Spinal cord (tissue), 9 donors: ENCODE measurements at regions not wholly inside any gene's neighbourhood (a gene's known extent, or its start where the extent isn't known, plus 50 kb on each side); places are given as distances from the start of the nearest gene placed in this dataset.
"Not testable (repeated sequence)": the region's sequence is repeated elsewhere in the genome, so short reads cannot be mapped to it uniquely, and the experiment has no call there.

Source experiments
- DNase-seq, 6 donors: peaks; one replicate each; pipeline versions ENCODE4 v3.0.0 to v3.0.0-alpha.2; 2013 to 2015; ENCODE audit warnings: low spot score in 6 of 6, low read depth in 4 of 6
- H3K27ac ChIP-seq: one replicate; pipeline ENCODE4 v1.5.1; 2013; ENCODE audit warnings: low read depth, low read length, control low read depth
- H3K27me3 ChIP-seq: one replicate; pipeline ENCODE4 v1.6.1; 2013; ENCODE audit warnings: low read length; ENCODE audit not compliant: control insufficient read depth, insufficient read depth
- H3K36me3 ChIP-seq: one replicate; pipeline ENCODE4 v1.6.1; 2013; ENCODE audit warnings: low read length; ENCODE audit not compliant: control insufficient read depth, insufficient read depth
- H3K4me1 ChIP-seq: one replicate; pipeline ENCODE4 v1.6.1; 2013; ENCODE audit warnings: low read length; ENCODE audit not compliant: control insufficient read depth, insufficient read depth
- H3K4me3 ChIP-seq: one replicate; pipeline ENCODE4 v1.5.1; 2013; ENCODE audit warnings: low read depth, low read length, control low read depth
- H3K9me3 ChIP-seq: one replicate; pipeline ENCODE4 v1.6.1; 2013; ENCODE audit warnings: low read length; ENCODE audit not compliant: control insufficient read depth, insufficient read depth
- WGBS: methylation state at CpG from one replicate; pipeline ENCODE4 v1.1.5; 2013; ENCODE audit warnings: missing lambda C conversion rate; ENCODE audit not compliant: insufficient coverage; 5-methylcytosine and 5-hydroxymethylcytosine counted together
- donor health status: healthy.

- H3K4me1 ChIP-seq = peaks cover 6% of the 10 kb centered on the region
- H3K36me3 ChIP-seq = no peaks in the 10 kb centered on the region
- DNase-seq = no peak
- no peak overlapping the region for H3K4me3 ChIP-seq
- no peak overlapping the region for H3K27ac ChIP-seq
- H3K9me3 ChIP-seq = no peaks in the 10 kb centered on the region
- whole genome bisulfite sequencing = 93% methylated on average over 2 of the region's 3 CpGs
- no peaks in the 10 kb centered on the region for H3K27me3 ChIP-seq
Measured at GRCh38 chr1:230573658-230574057, 68.6 kb upstream of the COG2 start.

GRCh38 chr1:230572121-230573105 lies 69.9 kb upstream of the COG2 start:
- Histone ChIP-seq H3K36me3 (no peaks in the 10 kb centered on the region), H3K4me1 (peaks cover 10% of the 10 kb centered on the region), H3K27ac (no peak overlapping the region), H3K9me3 (no peaks in the 10 kb centered on the region), H3K4me3 (no peak overlapping the region), H3K27me3 (no peaks in the 10 kb centered on the region)
- DNase-seq = peak in 1 of 6 donors; percentile 52
- 37% methylated on average over 5 of the region's 7 CpGs for WGBS

GRCh38 chr1:230570724-230571360 lies 71.4 kb upstream of the COG2 start:
- Histone ChIP-seq H3K9me3 (no peaks in the 10 kb centered on the region), H3K36me3 (no peaks in the 10 kb centered on the region), H3K27me3 (no peaks in the 10 kb centered on the region), H3K4me1 (peaks cover 10% of the 10 kb centered on the region), H3K27ac (no peak overlapping the region), H3K4me3 (no peak overlapping the region)
- WGBS = 55% methylated on average over 3 of the region's 4 CpGs
- DNase-seq = no peak

GRCh38 chr1:230569201-230569600 lies 73.1 kb upstream of the COG2 start:
- H3K27ac ChIP-seq = no peak overlapping the region
- no peak for DNase-seq
- peaks cover 10% of the 10 kb centered on the region for H3K4me1 ChIP-seq
- H3K4me3 ChIP-seq = no peak overlapping the region
- no peaks in the 10 kb centered on the region for H3K36me3 ChIP-seq
- H3K27me3 ChIP-seq = no peaks in the 10 kb centered on the region
- H3K9me3 ChIP-seq = no peaks in the 10 kb centered on the region
- WGBS = 98% methylated on average over 9 of the region's 9 CpGs

GRCh38 chr1:230568676-230569075 lies 73.6 kb upstream of the COG2 start:
- WGBS = 83% methylated on average over 1 of the region's 4 CpGs
- peaks cover 10% of the 10 kb centered on the region for H3K4me1 ChIP-seq
- no peaks in the 10 kb centered on the region for H3K36me3 ChIP-seq
- H3K9me3 ChIP-seq = no peaks in the 10 kb centered on the region
- DNase-seq = no peak
- no peak overlapping the region for H3K4me3 ChIP-seq
- H3K27ac ChIP-seq = no peak overlapping the region
- no peaks in the 10 kb centered on the region for H3K27me3 ChIP-seq

GRCh38 chr1:230568008-230568407 lies 74.3 kb upstream of the COG2 start:
- Histone ChIP-seq H3K4me3 (no peak overlapping the region), H3K4me1 (peaks cover 8% of the 10 kb centered on the region), H3K27me3 (no peaks in the 10 kb centered on the region), H3K9me3 (no peaks in the 10 kb centered on the region), H3K27ac (no peak overlapping the region), H3K36me3 (no peaks in the 10 kb centered on the region)
- DNase-seq = no peak
- 85% methylated on average over 7 of the region's 8 CpGs for WGBS

GRCh38 chr1:230567221-230567575 lies 75.1 kb upstream of the COG2 start:
- Histone ChIP-seq H3K9me3 (no peaks in the 10 kb centered on the region), H3K27ac (no peak overlapping the region)

GRCh38 chr1:230566532-230567220 lies 75.6 kb upstream of the COG2 start:
- WGBS = no CpG with 5 or more reads among the region's 3 CpGs
- not testable (repeated sequence) for H3K36me3 ChIP-seq, H3K4me1 ChIP-seq, H3K27ac ChIP-seq, H3K4me3 ChIP-seq, H3K27me3 ChIP-seq, H3K9me3 ChIP-seq, DNase-seq

More at GRCh38 chr1:230567221-230567575, 75.1 kb upstream of the COG2 start:
- Histone ChIP-seq H3K4me1 (peaks cover 4% of the 10 kb centered on the region), H3K4me3 (no peak overlapping the region), H3K36me3 (no peaks in the 10 kb centered on the region), H3K27me3 (no peaks in the 10 kb centered on the region)
- DNase-seq = peak in 1 of 6 donors; percentile 42

- DNase-seq = no peak
- Histone ChIP-seq H3K36me3 (no peaks in the 10 kb centered on the region), H3K4me3 (no peak overlapping the region), H3K27ac (no peak overlapping the region), H3K4me1 (peaks cover 4% of the 10 kb centered on the region), H3K9me3 (no peaks in the 10 kb centered on the region), H3K27me3 (no peaks in the 10 kb centered on the region)
- whole genome bisulfite sequencing = no CpG with 5 or more reads among the region's 1 CpG
Measured at GRCh38 chr1:230565141-230565540, 77.1 kb upstream of the COG2 start.
